Natural killer cell (primary cell): ENCODE measurements at regions not wholly inside any gene's neighbourhood (a gene's known extent, or its start where the extent isn't known, plus 50 kb on each side); places are given as distances from the start of the nearest gene placed in this dataset.

ENCODE experiments used
- ATAC-seq, 3 donors: fragments of 150-1000 bp in 2 of 3; fragments of 200-7000 bp in 1 of 3; cut with Tn5 transposase; 1 replicate in 1 of 3; 2 replicates in 2 of 3; pipeline ENCODE4 v1.10.0; 2021; ENCODE audit warnings: mild to moderate bottlenecking in 2 of 3, moderate library complexity in 2 of 3
- DNase-seq, 2 donors: peaks; one replicate each; pipeline versions ENCODE4 v3.0.0 to v3.0.0-alpha.2; 2013 to 2021; ENCODE audit warnings: mixed read lengths in 1 of 2
- H3K27ac ChIP-seq: one replicate; pipeline ENCODE4 v1.5.1; 2013; ENCODE audit warnings: mild to moderate bottlenecking, low read length
- H3K27me3 ChIP-seq: one replicate; pipeline ENCODE4 v1.6.1; 2013; ENCODE audit warnings: low read length; ENCODE audit not compliant: control insufficient read depth, insufficient read depth
- H3K36me3 ChIP-seq: one replicate; pipeline ENCODE4 v1.6.1; 2013; ENCODE audit warnings: low read length; ENCODE audit not compliant: control insufficient read depth, insufficient read depth
- H3K4me1 ChIP-seq: one replicate; pipeline ENCODE4 v1.6.1; 2013; ENCODE audit warnings: low read length; ENCODE audit not compliant: control insufficient read depth, insufficient read depth
- H3K4me3 ChIP-seq: one replicate; pipeline ENCODE4 v1.5.1; 2013; ENCODE audit warnings: low read length
- H3K9me3 ChIP-seq: one replicate; pipeline ENCODE4 v1.6.1; 2013; ENCODE audit warnings: low read length; ENCODE audit not compliant: control insufficient read depth, insufficient read depth
- H3K27ac Mint-ChIP-seq, 2 donors: one replicate each; pipeline ENCODE4 v1.8.0; 2022; ENCODE audit warnings: mild to moderate bottlenecking in 2 of 2, mixed read lengths in 2 of 2, moderate library complexity in 1 of 2
- H3K27me3 Mint-ChIP-seq, 2 donors: one replicate each; pipeline ENCODE4 v1.8.0; 2022; ENCODE audit warnings: low read depth in 2 of 2, mixed read lengths in 2 of 2
- H3K36me3 Mint-ChIP-seq: one replicate; pipeline ENCODE4 v1.8.0; 2022; ENCODE audit warnings: mixed read lengths
- H3K4me1 Mint-ChIP-seq, 2 donors: one replicate each; pipeline ENCODE4 v1.8.0; 2022; ENCODE audit warnings: mixed read lengths in 2 of 2
- H3K4me3 Mint-ChIP-seq: one replicate; pipeline ENCODE4 v1.8.0; 2022; ENCODE audit warnings: mild to moderate bottlenecking, moderate library complexity, mixed read lengths
- H3K9me3 Mint-ChIP-seq, 2 donors: one replicate each; pipeline ENCODE4 v1.8.0; 2022; ENCODE audit warnings: mixed read lengths in 2 of 2
- CTCF ChIP-seq: fragments of 200-600 bp; IDR thresholded peaks from one replicate; pipeline ENCODE4 v1.8.0; 2022; ENCODE audit warnings: antibody characterized with exemption
- WGBS: methylation state at CpG from one replicate; pipeline ENCODE4 v1.1.7; 2013; ENCODE audit warnings: missing lambda C conversion rate; ENCODE audit not compliant: insufficient coverage; 5-methylcytosine and 5-hydroxymethylcytosine counted together
- intact Hi-C: fragments of 100-400 bp; cut with micrococcal nuclease; formaldehyde crosslinking; loops from one replicate; pipeline ENCODE4 v1.14.2; 2022

- H3K27ac Mint-ChIP-seq: no peak overlapping the region
- no peak overlapping the region for H3K4me3 Mint-ChIP-seq
- no peak overlapping the region for H3K4me3 ChIP-seq
- H3K9me3 Mint-ChIP-seq: peaks cover 3 to 8% of the 10 kb centered on the region in 2 donors
- intact Hi-C loops: no loop called here
- no peak overlapping the region for H3K27ac ChIP-seq
- H3K4me1 ChIP-seq: no peaks in the 10 kb centered on the region
- no peaks in the 10 kb centered on the region for H3K27me3 ChIP-seq
- H3K4me1 Mint-ChIP-seq: no peaks in the 10 kb centered on the region
- TF ChIP-seq CTCF: no peak
- no peaks in the 10 kb centered on the region for H3K36me3 ChIP-seq
- H3K27me3 Mint-ChIP-seq: no peaks in the 10 kb centered on the region
- H3K9me3 ChIP-seq: no peaks in the 10 kb centered on the region
- WGBS: 93% methylated on average over 2 of the region's 2 CpGs
- ATAC-seq (no peak), DNase-seq (no peak)
- no peaks in the 10 kb centered on the region for H3K36me3 Mint-ChIP-seq
Observed at GRCh38 chr18:51739044-51739666, 541.7 kb upstream of the MEX3C start.

GRCh38 chr18:51751901-51752300 lies 554.4 kb upstream of the MEX3C start:
- Histone ChIP-seq H3K36me3 (no peaks in the 10 kb centered on the region), H3K4me3 (no peak overlapping the region), H3K27me3 (no peaks in the 10 kb centered on the region), H3K4me1 (no peaks in the 10 kb centered on the region), H3K27ac (no peak overlapping the region), H3K9me3 (no peaks in the 10 kb centered on the region)
- H3K9me3 Mint-ChIP-seq: peaks cover 0 to 4% of the 10 kb centered on the region in 2 donors
- H3K27me3 Mint-ChIP-seq: no peaks in the 10 kb centered on the region
- H3K4me1 Mint-ChIP-seq: no peaks in the 10 kb centered on the region
- 87% methylated on average over 4 of the region's 4 CpGs for WGBS
- H3K36me3 Mint-ChIP-seq: no peaks in the 10 kb centered on the region
- H3K4me3 Mint-ChIP-seq: no peak overlapping the region
- intact Hi-C loops: no loop called here
- DNase-seq: no peak
- TF ChIP-seq CTCF: no peak
- H3K27ac Mint-ChIP-seq: no peak overlapping the region
- no peak for ATAC-seq

GRCh38 chr18:51753365-51754057 lies 556.0 kb upstream of the MEX3C start:
- ATAC-seq (no peak), DNase-seq (no peak)
- no peak overlapping the region for H3K4me3 ChIP-seq
- no peaks in the 10 kb centered on the region for H3K36me3 Mint-ChIP-seq
- no peak for TF ChIP-seq CTCF
- H3K4me3 Mint-ChIP-seq: no peak overlapping the region
- no peaks in the 10 kb centered on the region for H3K4me1 ChIP-seq
- no peaks in the 10 kb centered on the region for H3K9me3 ChIP-seq
- no peaks in the 10 kb centered on the region for H3K36me3 ChIP-seq
- H3K9me3 Mint-ChIP-seq: peaks cover 0 to 4% of the 10 kb centered on the region in 2 donors
- H3K27ac Mint-ChIP-seq: no peak overlapping the region
- no peaks in the 10 kb centered on the region for H3K27me3 ChIP-seq
- 85% methylated on average over 4 of the region's 5 CpGs for WGBS
- intact Hi-C loops: no loop called here
- H3K27me3 Mint-ChIP-seq: no peaks in the 10 kb centered on the region
- H3K4me1 Mint-ChIP-seq: no peaks in the 10 kb centered on the region
- H3K27ac ChIP-seq: no peak overlapping the region

DNA sequence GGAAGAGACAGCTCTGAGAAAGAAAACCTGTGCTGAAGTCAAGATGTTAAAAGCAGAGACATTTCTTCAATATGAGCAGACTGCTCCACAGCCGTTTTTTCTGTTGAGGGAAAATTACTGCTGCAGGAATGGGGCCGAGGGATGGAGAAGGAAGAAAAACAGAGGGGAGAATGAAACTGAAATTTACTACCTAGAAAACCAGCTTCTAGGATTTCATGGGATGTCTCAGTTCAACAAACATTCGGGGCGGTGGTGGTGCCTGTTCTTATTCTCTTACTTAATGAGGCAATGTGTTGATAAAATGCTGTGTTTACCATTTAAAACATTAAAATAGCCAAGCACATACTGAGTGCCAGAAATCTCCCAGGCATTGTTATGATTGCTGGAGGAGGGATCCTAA lies 557.1 kb upstream of the MEX3C start:
- 59% methylated on average over 2 of the region's 4 CpGs for WGBS
- no peaks in the 10 kb centered on the region for H3K27me3 ChIP-seq
- no peak overlapping the region for H3K27ac Mint-ChIP-seq
- TF ChIP-seq CTCF: no peak
- no peaks in the 10 kb centered on the region for H3K4me1 ChIP-seq
- H3K4me3 Mint-ChIP-seq: no peak overlapping the region
- H3K36me3 Mint-ChIP-seq: no peaks in the 10 kb centered on the region
- H3K9me3 Mint-ChIP-seq: no peaks in the 10 kb centered on the region
- intact Hi-C loops: no loop called here
- H3K4me1 Mint-ChIP-seq: no peaks in the 10 kb centered on the region
- ATAC-seq (no peak), DNase-seq (no peak)
- no peak overlapping the region for H3K4me3 ChIP-seq
- no peak overlapping the region for H3K27ac ChIP-seq
- no peaks in the 10 kb centered on the region for H3K27me3 Mint-ChIP-seq
- H3K9me3 ChIP-seq: no peaks in the 10 kb centered on the region
- no peaks in the 10 kb centered on the region for H3K36me3 ChIP-seq
